Smooth muscle cell (in vitro differentiated cells): ENCODE measurements at regions not wholly inside any gene's neighbourhood (a gene's known extent, or its start where the extent isn't known, plus 50 kb on each side); places are given as distances from the start of the nearest gene placed in this dataset.

ENCODE experiments used
- DNase-seq: peaks from one replicate; lab custom pipeline; 2025; ENCODE audit not compliant: unreplicated experiment; lab: John Stamatoyannopoulos, UW
- H2AFZ ChIP-seq: fragments of 200-600 bp; sonication (generic); 2 replicates; pipeline ENCODE4 v1.6.0; 2016; ENCODE audit warnings: antibody characterized with exemption, low read depth, mild to moderate bottlenecking
- H3F3A ChIP-seq: fragments of 200-600 bp; sonication (generic); 2 replicates; pipeline ENCODE4 v1.6.0; 2017; ENCODE audit warnings: antibody characterized with exemption, low read depth
- H3K27ac ChIP-seq: fragments of 200-600 bp; sonication (generic); 2 replicates; pipeline ENCODE4 v1.5.1; 2016; ENCODE audit warnings: low read depth, mild to moderate bottlenecking
- H3K27me3 ChIP-seq: fragments of 200-600 bp; sonication (generic); 2 replicates; pipeline ENCODE4 v1.6.1; 2016; ENCODE audit warnings: low read depth, mild to moderate bottlenecking
- H3K36me3 ChIP-seq: fragments of 200-600 bp; sonication (generic); 2 replicates; pipeline ENCODE4 v1.5.1; 2016; ENCODE audit warnings: low read depth
- H3K4me1 ChIP-seq: fragments of 200-600 bp; sonication (generic); 2 replicates; pipeline ENCODE4 v1.5.1; 2016; ENCODE audit warnings: low read depth
- H3K4me2 ChIP-seq: fragments of 200-600 bp; sonication (generic); 2 replicates; pipeline ENCODE4 v1.6.0; 2016; ENCODE audit warnings: mild to moderate bottlenecking
- H3K4me3 ChIP-seq: fragments of 200-600 bp; sonication (generic); 2 replicates; pipeline ENCODE4 v1.5.1; 2016; ENCODE audit warnings: mild to moderate bottlenecking
- H3K79me2 ChIP-seq: fragments of 200-600 bp; sonication (generic); 2 replicates; pipeline ENCODE4 v1.6.0; 2016; ENCODE audit warnings: low read depth, mild to moderate bottlenecking
- H3K9ac ChIP-seq: fragments of 200-600 bp; sonication (generic); 2 replicates; pipeline ENCODE4 v1.6.0; 2016; ENCODE audit warnings: low read depth
- H3K9me3 ChIP-seq: fragments of 200-600 bp; sonication (generic); replicated peaks from 2 replicates; pipeline ENCODE4 v1.5.1; 2016; ENCODE audit warnings: low read depth
- H4K20me1 ChIP-seq: fragments of 200-600 bp; sonication (generic); 2 replicates; pipeline ENCODE4 v1.6.0; 2016; ENCODE audit warnings: low read depth
- WGBS: methylation state at CpG from one replicate; pipeline ENCODE4 v1.1.7; 2016; ENCODE audit warnings: low lambda C conversion rate; 5-methylcytosine and 5-hydroxymethylcytosine counted together
- TF ChIP-seq, protein P1 (sequence below): fragments of 200-600 bp; sonication (generic); IDR thresholded peaks from 2 replicates; pipeline ENCODE4 v1.5.1; 2017; ENCODE audit warnings: borderline replicate concordance, mild to moderate bottlenecking, antibody characterized with exemption; ENCODE audit not compliant: insufficient read depth, poor library complexity, severe bottlenecking

DNA sequence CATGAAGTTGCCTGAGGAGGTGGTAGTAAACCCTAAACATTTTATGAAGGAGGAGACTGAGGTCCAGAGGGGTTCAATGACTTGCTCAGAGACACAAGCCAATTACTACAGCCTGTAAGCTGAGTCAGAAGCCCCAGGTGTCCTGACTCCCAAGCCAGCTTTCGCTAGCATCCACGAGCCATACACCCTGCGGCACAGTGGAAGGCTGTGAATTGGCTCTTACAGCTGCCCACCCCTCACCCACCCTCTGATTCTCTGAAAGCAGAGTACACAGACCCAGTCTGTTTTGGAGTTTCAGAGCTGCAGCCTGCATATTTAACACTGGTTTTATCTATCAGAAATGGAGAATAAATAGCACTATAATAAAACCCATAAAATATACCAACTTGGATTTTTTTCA is 253.4 kb downstream of the IGSF11 start:
- Histone ChIP-seq H4K20me1 (no peaks in the 10 kb centered on the region), H3F3A (no peaks in the 10 kb centered on the region), H3K9me3 (no peaks in the 10 kb centered on the region), H2AFZ (no peak overlapping the region), H3K4me2 (no peak overlapping the region), H3K27ac (no peak overlapping the region), H3K4me3 (no peak overlapping the region), H3K79me2 (no peaks in the 10 kb centered on the region), H3K9ac (no peak overlapping the region), H3K36me3 (no peaks in the 10 kb centered on the region), H3K27me3 (no peaks in the 10 kb centered on the region), H3K4me1 (no peaks in the 10 kb centered on the region)
- DNase-seq, result no peak
- 80% methylated on average over 3 of the region's 3 CpGs for WGBS
- TF ChIP-seq, protein P1, sequence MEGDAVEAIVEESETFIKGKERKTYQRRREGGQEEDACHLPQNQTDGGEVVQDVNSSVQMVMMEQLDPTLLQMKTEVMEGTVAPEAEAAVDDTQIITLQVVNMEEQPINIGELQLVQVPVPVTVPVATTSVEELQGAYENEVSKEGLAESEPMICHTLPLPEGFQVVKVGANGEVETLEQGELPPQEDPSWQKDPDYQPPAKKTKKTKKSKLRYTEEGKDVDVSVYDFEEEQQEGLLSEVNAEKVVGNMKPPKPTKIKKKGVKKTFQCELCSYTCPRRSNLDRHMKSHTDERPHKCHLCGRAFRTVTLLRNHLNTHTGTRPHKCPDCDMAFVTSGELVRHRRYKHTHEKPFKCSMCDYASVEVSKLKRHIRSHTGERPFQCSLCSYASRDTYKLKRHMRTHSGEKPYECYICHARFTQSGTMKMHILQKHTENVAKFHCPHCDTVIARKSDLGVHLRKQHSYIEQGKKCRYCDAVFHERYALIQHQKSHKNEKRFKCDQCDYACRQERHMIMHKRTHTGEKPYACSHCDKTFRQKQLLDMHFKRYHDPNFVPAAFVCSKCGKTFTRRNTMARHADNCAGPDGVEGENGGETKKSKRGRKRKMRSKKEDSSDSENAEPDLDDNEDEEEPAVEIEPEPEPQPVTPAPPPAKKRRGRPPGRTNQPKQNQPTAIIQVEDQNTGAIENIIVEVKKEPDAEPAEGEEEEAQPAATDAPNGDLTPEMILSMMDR, result no peak

DNA sequence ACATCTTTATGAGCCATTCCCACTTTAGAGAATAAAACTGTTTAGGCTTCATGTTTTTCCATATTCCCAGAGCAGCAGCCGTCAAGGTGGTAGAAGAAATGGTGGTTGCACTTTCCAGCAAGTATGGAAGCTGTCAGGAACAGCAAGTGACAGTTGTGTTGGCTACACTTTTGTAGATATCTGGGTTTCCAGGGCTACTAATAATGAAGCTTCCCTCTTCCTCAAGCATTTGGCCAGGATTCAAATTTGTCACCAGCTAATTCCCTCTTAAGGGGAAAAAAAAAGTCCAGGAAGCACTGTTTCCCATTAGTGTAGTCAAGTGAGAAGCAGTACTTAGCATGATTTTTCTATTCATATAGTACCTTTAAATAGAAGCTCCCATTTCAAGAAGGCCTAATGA is 252.8 kb downstream of the IGSF11 start:
- Histone ChIP-seq H3K4me2 (no peak overlapping the region), H4K20me1 (no peaks in the 10 kb centered on the region), H3K9me3 (no peaks in the 10 kb centered on the region), H3K4me3 (no peak overlapping the region), H2AFZ (no peak overlapping the region), H3K27me3 (no peaks in the 10 kb centered on the region), H3K9ac (no peak overlapping the region), H3K27ac (no peak overlapping the region), H3K36me3 (no peaks in the 10 kb centered on the region), H3F3A (no peaks in the 10 kb centered on the region), H3K79me2 (no peaks in the 10 kb centered on the region), H3K4me1 (no peaks in the 10 kb centered on the region)
- WGBS, result 69% methylated on average over 1 of the region's 1 CpG
- DNase-seq, result no peak
- TF ChIP-seq, protein P1, result no peak

DNA sequence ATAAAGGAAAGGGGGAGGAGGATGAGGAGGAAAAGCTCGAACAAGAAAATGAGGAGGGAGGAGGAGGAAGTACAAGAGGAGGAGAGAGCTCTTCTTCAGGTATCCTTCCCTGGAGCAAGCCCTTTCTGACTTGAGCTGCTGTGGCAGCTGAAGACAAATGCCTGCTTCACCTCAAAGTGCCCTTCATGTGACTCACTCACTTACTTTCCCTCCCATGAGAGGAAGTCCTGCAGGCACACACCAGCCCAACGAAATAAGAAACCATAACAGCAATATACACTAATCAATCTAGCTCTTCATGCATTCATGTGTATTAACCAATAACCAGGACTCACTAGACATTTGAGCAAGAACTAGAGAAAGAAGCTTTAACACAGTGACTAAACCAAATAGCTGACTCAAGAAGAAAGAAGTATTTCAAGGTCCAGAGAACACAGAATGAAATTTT is 251.9 kb downstream of the IGSF11 start:
- no peaks in the 10 kb centered on the region for H3F3A ChIP-seq
- no peaks in the 10 kb centered on the region for H3K4me1 ChIP-seq
- no peaks in the 10 kb centered on the region for H4K20me1 ChIP-seq
- H3K36me3 ChIP-seq, result no peaks in the 10 kb centered on the region
- H3K27ac ChIP-seq, result no peak overlapping the region
- H3K79me2 ChIP-seq, result no peaks in the 10 kb centered on the region
- 35% methylated on average over 2 of the region's 2 CpGs for WGBS
- TF ChIP-seq, protein P1, result no peak
- no peak overlapping the region for H3K9ac ChIP-seq
- no peak overlapping the region for H2AFZ ChIP-seq
- H3K4me3 ChIP-seq, result no peak overlapping the region
- no peaks in the 10 kb centered on the region for H3K9me3 ChIP-seq
- no peak for DNase-seq
- H3K4me2 ChIP-seq, result no peak overlapping the region
- H3K27me3 ChIP-seq, result no peaks in the 10 kb centered on the region

DNA sequence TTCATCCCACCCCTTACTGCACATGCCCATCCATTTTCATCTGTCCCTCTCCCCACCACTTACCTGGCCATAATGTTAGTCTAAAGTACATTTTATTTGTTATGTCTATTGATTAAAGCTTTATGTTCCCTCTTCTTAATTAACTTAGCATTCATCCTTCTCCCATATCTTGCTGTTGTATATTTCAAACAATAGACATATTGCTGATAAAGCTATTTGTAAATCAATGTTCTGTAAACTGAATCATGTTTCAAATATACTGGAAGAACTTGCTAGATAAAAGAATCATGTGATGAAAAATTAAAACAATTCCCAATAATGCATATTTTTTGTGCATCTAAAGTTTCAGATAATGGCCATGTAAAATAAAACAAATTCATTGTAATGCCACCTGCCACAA is 249.2 kb downstream of the IGSF11 start:
- H3K27me3 ChIP-seq, result no peaks in the 10 kb centered on the region
- H3K4me2 ChIP-seq, result no peak overlapping the region
- H2AFZ ChIP-seq, result no peak overlapping the region
- H4K20me1 ChIP-seq, result no peaks in the 10 kb centered on the region
- H3K9ac ChIP-seq, result no peak overlapping the region
- TF ChIP-seq, protein P1, result no peak
- no peak overlapping the region for H3K27ac ChIP-seq
- H3K36me3 ChIP-seq, result no peaks in the 10 kb centered on the region
- no peak overlapping the region for H3K4me3 ChIP-seq
- no peaks in the 10 kb centered on the region for H3F3A ChIP-seq
- no peak for DNase-seq
- H3K9me3 ChIP-seq, result no peaks in the 10 kb centered on the region
- H3K79me2 ChIP-seq, result no peaks in the 10 kb centered on the region
- H3K4me1 ChIP-seq, result no peaks in the 10 kb centered on the region
